Nucleus accumbens (tissue), 56 donors: ENCODE measurements at regions not wholly inside any gene's neighbourhood (a gene's known extent, or its start where the extent isn't known, plus 50 kb on each side); places are given as distances from the start of the nearest gene placed in this dataset.
"Not testable (repeated sequence)": the region's sequence is repeated elsewhere in the genome, so short reads cannot be mapped to it uniquely, and the experiment has no call there.

ENCODE experiments used
- DNase-seq, 56 donors: peaks; one replicate each; lab custom pipeline; 2025; lab: John Stamatoyannopoulos, UW

GRCh38 chr10:107552963-107553362, 388.5 kb upstream of the SORCS1 start:
- DNase-seq = no peak

- peak in 32 of 56 donors; percentile 1 to 84 (median 50) for DNase-seq
Measured at GRCh38 chr10:107548301-107548700, 383.8 kb upstream of the SORCS1 start.

- DNase-seq = no peak
Measured at GRCh38 chr10:107546986-107547385, 382.5 kb upstream of the SORCS1 start.

GRCh38 chr10:107546284-107546683, 381.8 kb upstream of the SORCS1 start:
- DNase-seq = peak in 6 of 56 donors; percentile 9 to 40 (median 22)

- DNase-seq = peak in 1 of 56 donors; percentile 10
Measured at GRCh38 chr10:107545717-107546116, 381.2 kb upstream of the SORCS1 start.

- no peak for DNase-seq
Measured at GRCh38 chr10:107544706-107545520, 380.4 kb upstream of the SORCS1 start.

GRCh38 chr10:107542607-107543006, 378.1 kb upstream of the SORCS1 start:
- no peak for DNase-seq

GRCh38 chr10:107542016-107542415, 377.5 kb upstream of the SORCS1 start:
- no peak for DNase-seq

GRCh38 chr10:107540981-107541380, 376.5 kb upstream of the SORCS1 start:
- no peak for DNase-seq

- no peak for DNase-seq
Measured at GRCh38 chr10:107529350-107529749, 364.8 kb upstream of the SORCS1 start.

- DNase-seq = no peak
Measured at GRCh38 chr10:107520348-107520747, 355.8 kb upstream of the SORCS1 start.

- DNase-seq = no peak
Measured at GRCh38 chr10:107517811-107518210, 353.3 kb upstream of the SORCS1 start.

- no peak for DNase-seq
Measured at GRCh38 chr10:107516349-107516748, 351.8 kb upstream of the SORCS1 start.

- not testable (repeated sequence) for DNase-seq
Measured at GRCh38 chr10:107504011-107504410, 339.5 kb upstream of the SORCS1 start.

- no peak for DNase-seq
Measured at GRCh38 chr10:107502229-107502985, 337.9 kb upstream of the SORCS1 start.

- DNase-seq = no peak
Measured at GRCh38 chr10:107498983-107499382, 334.5 kb upstream of the SORCS1 start.

- DNase-seq = no peak
Measured at GRCh38 chr10:107497024-107497423, 332.5 kb upstream of the SORCS1 start.

- no peak for DNase-seq
Measured at GRCh38 chr10:107496594-107496993, 332.1 kb upstream of the SORCS1 start.

GRCh38 chr10:107492389-107492788, 327.9 kb upstream of the SORCS1 start:
- no peak for DNase-seq

GRCh38 chr10:107490389-107490788, 325.9 kb upstream of the SORCS1 start:
- no peak for DNase-seq

GRCh38 chr10:107487284-107487683, 322.8 kb upstream of the SORCS1 start:
- no peak for DNase-seq

- DNase-seq = no peak
Measured at GRCh38 chr10:107485019-107485418, 320.5 kb upstream of the SORCS1 start.
